Activated T-helper 1 cell treated with anti-CD3 and anti-CD28 coated beads, Interleukin-2, amount 50 U/mL, for 16 hours (primary cell): ENCODE measurements at regions not wholly inside any gene's neighbourhood (a gene's known extent, or its start where the extent isn't known, plus 50 kb on each side); places are given as distances from the start of the nearest gene placed in this dataset.

Experiments
- DNase-seq, 2 donors: peaks; one replicate each; pipeline ENCODE4 v3.0.0-alpha.2; 2020; ENCODE audit warnings: low read depth in 1 of 2, low spot score in 1 of 2

GRCh38 chr6:145187491-145188206 lies 547.7 kb downstream of the EPM2A start:
- DNase-seq = no peak

GRCh38 chr6:145189836-145190235 lies 545.5 kb downstream of the EPM2A start:
- no peak for DNase-seq

- DNase-seq = no peak
These were observed 540.9 kb downstream of the EPM2A start for GRCh38 chr6:145194389-145194788.

GRCh38 chr6:145199961-145200360 lies 535.4 kb downstream of the EPM2A start:
- no peak for DNase-seq

- DNase-seq = no peak
These were observed 531.0 kb downstream of the EPM2A start for GRCh38 chr6:145204301-145204700.

GRCh38 chr6:145206247-145206907 lies 528.9 kb downstream of the EPM2A start:
- no peak for DNase-seq

GRCh38 chr6:145208474-145208873 lies 526.8 kb downstream of the EPM2A start:
- no peak for DNase-seq

- no peak for DNase-seq
These were observed 526.0 kb downstream of the EPM2A start for GRCh38 chr6:145209272-145209671.

- no peak for DNase-seq
These were observed 522.5 kb downstream of the EPM2A start for GRCh38 chr6:145212813-145213212.

- DNase-seq = no peak
These were observed 521.7 kb downstream of the EPM2A start for GRCh38 chr6:145213614-145214013.

- DNase-seq = no peak
These were observed 520.8 kb downstream of the EPM2A start for GRCh38 chr6:145214570-145214969.

- DNase-seq = no peak
These were observed 510.9 kb downstream of the EPM2A start for GRCh38 chr6:145224450-145224849.

- DNase-seq = no peak
These were observed 509.8 kb downstream of the EPM2A start for GRCh38 chr6:145225500-145225899.

GRCh38 chr6:145227593-145227992 lies 507.7 kb downstream of the EPM2A start:
- no peak for DNase-seq

GRCh38 chr6:145228962-145229582 lies 506.2 kb downstream of the EPM2A start:
- no peak for DNase-seq

GRCh38 chr6:145233955-145234354 lies 501.4 kb downstream of the EPM2A start:
- no peak for DNase-seq

- no peak for DNase-seq
These were observed 500.1 kb downstream of the EPM2A start for GRCh38 chr6:145235207-145235606.

- DNase-seq = no peak
These were observed 496.5 kb downstream of the EPM2A start for GRCh38 chr6:145238787-145239186.

GRCh38 chr6:145241039-145241438 lies 494.3 kb downstream of the EPM2A start:
- no peak for DNase-seq

- no peak for DNase-seq
These were observed 493.6 kb downstream of the EPM2A start for GRCh38 chr6:145241721-145242120.

- DNase-seq = no peak
These were observed 490.8 kb downstream of the EPM2A start for GRCh38 chr6:145244349-145245100.

GRCh38 chr6:145245119-145245518 lies 490.2 kb downstream of the EPM2A start:
- DNase-seq = no peak
